Activated T-helper 9 cell treated with anti-CD3 and anti-CD28 coated beads, Interleukin-2, amount 50 U/mL, for 16 hours (primary cell): ENCODE measurements at regions not wholly inside any gene's neighbourhood (a gene's known extent, or its start where the extent isn't known, plus 50 kb on each side); places are given as distances from the start of the nearest gene placed in this dataset.

Experiments used
- DNase-seq: peaks from one replicate; pipeline ENCODE4 v3.0.0-alpha.2; 2020; ENCODE audit warnings: low read depth

DNA sequence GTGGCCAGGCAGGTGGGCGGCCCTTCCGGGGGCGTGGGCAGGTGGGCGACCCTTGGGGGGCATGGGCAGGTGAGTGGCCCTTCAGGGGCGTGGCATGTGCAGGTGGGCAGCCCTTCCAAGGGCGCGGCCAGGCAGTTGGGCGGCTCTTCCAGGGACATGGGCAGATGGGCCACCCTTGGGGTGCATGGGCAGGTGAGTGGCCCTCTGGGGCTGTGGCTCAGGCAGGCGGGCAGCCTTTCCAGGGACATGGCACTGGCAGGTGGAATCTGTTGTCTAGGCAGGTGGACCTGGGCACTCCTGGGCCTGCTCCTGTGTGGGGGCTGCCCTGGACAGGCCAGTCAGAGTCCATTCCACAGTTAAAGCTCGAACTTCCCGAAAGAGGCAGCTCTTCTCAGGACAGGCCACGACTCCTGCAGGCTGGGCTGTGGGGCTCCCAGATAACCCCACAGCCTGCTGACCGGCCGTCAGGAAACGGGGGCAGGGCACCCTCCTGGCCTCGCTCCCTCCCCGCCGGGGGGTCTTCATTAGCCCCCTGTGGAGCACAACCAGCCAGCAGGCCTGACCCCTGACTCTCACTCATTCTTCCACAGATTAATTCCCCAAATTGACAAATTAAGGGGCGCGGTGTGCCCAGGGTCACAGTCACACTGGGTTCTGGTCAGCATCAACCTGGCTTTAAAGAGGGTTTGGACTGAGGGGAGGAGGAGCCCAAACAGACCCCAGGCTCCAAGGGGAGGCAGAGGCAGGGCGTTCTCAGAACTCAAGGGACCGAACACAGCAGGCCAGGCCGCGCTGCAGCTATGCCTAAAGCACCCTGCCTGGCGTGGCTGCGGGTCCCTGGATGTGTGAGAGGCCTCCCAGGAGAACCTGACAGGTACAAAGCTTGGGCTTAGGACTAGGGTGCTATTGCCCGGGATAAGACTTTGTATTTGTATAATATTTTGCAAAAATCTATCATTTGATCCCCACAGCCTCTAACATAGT is 130.0 kb downstream of the DLL1 start:
- DNase-seq = no peak

DNA sequence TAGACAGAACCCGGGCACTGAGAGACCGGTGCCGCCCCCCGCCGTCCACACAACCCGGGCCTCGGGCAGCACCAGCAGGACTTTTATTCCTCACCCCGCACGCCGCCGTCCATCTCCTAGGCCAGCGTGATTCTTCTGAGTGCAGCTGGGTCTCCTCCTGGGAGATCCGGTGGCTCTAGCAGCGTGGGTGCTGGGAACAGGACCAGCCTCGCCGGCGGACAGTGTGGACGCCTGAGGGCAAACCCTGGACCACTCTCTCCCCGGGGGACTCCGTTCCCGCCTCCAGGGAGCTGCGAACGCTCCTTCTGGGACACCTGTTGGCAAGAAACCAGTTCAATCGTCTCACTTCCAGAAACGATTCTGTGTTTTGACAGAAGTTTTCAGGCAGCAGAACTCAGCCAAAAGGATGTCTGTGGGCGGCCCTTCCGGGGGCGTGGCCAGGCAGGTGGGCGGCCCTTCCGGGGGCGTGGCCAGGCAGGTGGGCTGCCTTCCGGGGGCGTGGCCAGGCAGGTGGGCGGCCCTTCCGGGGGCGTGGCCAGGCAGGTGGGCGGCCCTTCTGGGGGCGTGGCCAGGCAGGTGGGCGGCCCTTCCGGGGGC is 130.7 kb downstream of the DLL1 start:
- DNase-seq = no peak

DNA sequence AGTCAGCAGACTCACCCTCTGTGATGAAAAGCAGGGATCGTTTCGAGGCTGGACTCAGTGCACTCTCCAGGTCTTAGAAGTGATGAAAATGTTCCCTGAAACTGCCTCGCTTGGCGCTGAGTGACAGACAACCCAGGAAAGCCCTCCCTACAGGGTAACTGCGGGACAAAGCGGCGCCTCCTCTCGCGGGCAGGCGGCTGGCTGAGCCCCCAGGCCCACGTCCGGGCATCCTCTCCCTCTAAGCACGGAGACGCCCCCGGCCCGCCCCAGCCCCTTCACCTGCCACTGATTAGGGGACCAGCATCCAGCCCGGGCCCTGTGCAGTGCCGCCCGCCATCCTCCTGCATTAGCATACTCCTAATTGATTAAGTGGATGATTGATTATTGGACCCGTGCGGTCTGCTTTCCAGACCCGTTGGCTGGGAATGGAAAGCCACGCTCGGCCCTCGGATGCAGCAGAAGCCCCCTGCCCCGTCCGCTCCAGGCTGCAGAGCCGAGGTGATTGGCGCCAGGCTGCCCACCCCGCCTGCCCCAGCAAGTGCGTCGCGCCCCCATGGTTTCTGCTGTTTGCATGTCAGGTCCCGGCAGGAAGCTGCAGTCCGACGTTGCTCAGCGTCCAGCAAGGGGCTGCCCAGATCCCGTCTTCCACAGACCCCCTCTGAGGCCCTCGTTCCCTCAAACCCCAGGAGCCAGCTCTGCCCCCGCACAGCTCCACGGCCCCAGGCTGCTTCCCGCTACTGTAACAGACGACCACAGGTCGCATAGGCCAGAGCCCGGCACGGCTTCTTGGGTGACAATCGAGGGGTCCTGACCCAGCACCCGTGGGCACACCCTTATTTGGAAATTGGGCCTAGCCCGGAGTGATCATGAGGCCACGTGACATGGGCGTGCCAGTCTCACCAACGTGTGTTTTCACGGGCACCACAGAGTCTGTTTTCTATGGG is 131.6 kb downstream of the DLL1 start:
- DNase-seq = no peak

DNA sequence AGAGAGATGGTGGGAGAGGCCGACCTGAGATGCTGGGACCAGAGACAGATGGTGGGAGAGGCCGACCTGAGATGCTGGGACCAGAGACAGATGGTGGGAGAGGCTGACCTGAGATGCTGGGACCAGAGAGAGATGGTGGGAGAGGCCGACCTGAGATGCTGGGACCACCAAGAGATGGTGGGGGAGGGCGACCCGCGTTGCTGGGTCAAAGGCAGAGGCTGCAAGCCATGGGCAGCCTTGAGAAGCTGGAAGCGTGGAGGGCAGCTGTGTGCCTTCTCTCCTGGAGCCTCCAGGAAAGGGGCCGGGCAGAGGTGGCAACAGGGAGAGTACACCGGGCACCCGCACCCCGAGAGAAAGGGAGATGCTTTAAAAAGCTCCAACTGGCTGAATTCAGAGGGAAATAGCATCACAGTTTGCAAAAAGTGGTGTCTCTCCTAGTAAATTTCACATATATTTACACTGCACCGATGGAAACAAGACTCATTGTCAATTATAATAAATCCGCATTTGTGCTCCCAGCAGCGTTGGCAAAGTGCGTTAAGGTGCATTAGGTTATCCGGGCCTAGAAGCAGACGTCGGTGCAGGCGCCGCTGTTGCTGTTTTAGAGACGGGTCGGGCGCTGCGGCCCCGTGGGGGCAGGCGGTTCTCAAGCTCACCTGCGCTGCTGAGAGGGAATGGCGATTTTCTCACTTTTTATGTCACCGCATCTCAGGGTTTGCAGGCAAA is 132.4 kb downstream of the DLL1 start:
- DNase-seq = no peak

DNA sequence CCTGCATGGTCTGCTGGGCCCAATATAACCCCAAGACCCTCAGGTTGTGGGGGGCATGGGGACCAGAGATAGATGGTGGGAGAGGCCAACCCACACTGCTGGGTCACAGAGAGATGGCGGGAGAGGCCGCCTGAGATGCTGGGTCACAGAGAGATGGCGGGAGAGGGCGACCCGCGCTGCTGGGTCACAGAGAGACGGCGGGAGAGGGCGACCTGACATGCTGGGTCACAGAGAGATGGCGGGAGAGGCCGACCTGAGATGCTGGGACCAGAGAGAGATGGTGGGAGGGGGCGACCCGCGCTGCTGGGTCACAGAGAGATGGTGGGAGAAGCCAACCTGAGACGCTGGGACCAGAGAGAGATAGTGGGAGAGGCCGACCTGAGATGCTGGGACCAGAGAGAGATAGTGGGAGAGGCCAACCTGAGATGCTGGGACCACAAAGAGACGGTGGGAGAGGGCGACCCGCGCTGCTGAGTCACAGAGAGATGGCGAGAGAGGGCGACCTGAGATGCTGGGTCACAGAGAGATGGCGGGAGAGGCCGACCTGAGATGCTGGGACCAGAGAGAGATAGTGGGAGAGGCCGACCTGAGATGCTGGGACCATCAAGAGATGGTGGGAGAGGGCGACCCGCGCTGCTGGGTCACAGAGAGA is 133.2 kb downstream of the DLL1 start:
- DNase-seq = no peak

DNA sequence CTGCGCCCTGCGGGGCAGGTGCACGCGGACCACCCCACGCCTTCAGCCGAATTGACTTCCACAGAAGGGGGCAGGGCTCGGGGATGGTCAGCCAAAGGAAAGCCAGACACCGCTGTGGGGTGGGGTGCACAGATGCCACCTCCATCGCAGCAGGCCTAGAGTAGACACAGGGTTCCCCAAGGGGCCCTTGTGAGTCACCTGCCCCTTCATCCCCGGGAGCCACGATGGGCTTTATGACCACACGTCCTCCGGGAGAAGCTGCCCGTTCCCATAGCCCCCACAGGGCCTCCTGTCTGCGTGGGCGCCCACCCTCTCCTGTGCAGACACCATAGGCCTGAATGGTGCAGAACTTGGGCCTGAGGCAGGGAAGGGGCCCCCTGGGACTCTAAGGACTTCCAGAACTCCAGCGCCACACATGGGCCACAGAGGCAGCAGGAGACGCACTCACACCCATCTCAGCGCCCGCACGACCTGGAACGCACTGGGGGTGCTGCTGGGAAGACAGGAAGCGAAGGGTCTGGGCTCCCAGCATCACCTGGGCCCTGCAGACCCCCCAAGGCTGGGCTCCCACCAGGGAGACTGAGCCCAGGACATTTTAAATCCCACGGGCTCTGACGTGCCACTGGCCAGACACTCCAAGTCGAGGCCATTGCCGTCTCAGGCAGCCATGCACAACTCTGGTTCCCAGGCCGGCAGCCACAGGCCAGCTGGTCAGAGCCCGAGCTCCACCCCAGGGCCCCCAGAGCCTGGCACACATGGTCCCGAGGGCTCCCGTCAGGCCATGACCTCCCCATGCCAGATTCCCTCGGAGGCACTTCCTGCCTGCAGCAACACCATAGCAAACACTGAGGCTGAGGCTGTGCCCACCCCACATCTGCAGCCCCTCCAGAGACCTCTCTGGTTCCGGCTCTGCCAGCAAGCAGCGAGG is 134.2 kb downstream of the DLL1 start:
- DNase-seq = no peak

DNA sequence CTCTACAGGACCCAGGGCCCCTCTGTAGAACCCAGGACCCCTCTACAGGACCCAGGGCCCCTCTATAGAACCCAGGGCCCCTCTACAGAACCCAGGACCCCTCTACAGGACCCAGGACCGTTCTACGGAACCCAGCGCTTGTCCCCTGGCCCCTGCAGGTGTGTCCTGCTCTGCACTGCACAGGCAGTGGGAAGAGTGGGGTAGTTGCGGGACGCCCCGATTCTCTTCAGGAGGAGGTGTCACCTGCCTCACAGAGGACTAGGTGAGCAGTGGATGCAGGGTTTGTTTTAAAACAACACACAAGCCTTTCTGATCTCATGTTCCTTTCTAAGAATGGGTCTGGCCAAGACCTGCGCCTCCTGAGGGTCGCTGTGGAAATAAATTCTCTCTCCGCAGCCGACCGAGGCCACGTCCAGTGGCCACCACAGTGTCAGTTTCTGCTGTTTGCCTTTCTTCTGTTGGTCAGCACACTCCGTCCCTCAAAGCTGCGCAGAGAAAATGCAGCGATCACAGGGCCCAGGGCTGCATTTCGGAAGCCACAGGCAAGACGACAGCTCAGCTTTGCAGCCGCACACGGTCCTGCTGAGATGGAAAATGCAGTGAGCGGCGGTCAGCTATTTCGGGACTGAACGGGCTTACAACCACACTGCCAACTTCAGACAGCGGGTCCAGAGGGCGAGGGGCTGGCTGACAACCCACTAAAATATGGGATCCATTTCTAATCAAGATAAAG is 135.2 kb downstream of the DLL1 start:
- DNase-seq = no peak

DNA sequence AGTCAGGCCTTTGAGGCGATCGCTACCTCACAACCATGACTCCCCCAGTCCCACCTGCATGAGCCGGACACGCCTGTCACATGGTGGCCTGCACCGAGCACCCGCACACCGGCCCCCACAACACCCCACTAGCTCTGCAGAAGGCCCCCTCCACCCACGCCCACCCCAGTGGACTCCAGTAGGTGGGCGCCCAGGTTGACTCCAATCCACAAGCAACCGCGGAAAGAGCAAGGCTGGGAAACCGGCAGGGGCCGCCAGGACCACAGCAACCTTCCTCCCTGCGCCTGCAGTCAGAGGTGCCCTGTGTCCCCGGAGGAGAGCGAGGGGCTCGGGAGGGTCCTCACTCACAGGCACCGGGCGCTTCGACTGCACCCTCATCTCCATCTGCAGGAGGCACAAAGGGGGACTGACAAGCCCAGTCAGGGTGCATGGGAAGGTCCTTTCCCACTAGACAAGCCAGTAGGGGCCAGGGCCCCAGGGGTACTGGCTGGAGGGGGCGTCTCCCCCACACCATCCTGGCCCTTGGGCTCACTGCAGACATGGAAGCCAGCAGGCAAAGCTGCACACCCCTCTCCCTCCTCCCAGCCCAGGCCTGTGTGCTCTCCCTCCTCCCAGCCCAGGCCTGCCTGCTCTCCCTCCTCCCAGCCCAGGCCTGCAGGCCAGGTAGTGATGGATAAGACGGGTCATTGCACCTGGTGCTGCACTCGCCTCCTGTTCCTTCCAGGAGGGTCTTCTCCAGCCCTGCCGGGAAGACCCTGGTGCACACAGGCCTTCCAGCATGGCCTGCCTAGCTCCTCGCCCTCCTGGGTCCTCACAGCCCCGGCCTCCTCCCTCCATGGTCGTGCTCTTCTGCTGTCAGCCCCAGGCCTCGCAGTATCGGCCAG is 137.2 kb downstream of the DLL1 start:
- DNase-seq = no peak

DNA sequence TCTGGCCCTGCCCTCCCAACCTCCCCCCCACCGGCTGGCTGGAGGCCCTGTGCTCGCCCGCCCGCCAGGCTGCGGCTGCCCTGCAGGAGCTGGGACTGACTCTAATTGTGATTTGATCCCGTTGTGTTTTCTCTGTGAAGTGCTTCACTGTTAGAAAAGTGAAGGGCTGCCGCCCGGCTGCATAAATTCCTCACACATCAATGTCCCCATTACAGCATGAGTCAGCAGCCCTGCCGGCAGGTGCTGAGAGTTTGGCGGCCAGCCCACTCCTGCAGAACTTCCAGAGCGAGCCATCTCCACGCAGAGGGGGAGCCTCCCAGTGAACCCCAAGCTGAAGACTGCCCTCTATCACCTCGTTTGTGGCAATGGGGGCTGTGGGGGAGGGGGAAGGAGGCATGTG is 137.9 kb downstream of the DLL1 start:
- DNase-seq = no peak

DNA sequence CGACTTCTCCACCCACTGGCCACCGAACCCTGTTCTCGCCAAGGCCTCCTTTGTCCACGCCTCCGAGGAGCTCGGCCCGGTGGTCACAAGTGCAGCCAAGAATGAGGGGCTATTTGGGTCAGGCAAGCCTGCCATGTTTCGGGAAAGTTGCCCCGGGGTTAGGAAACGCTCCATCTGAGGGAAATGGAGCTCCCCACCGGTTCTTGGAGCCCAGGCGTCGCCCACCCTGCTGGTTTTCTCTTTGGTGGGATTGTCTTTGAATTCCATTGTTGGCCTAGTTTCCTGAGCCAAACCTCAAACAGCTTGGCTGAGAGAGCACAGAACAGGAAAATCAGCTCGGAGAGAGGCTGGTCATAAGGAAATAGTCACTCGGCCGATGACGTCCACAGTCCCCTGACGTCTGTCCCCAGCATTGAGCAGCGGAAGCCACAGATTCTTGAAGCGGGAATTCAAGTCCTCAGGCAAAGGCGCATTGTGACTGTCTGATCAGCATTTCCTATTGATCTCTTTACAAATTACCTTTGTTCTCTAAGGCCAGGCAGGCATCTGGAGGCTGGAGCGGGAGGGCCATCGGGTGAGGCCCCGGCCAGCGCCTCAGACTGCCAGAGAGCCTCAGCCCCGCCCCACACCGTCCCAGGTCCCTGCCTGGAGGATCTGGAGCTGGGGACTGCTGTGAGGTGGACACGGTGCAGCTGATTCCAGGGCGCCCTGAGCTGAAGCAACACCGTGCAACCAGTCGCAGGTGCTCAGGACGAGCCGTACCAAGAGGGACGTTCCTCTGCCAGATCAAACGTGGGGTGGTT is 138.6 kb downstream of the DLL1 start:
- DNase-seq = no peak

DNA sequence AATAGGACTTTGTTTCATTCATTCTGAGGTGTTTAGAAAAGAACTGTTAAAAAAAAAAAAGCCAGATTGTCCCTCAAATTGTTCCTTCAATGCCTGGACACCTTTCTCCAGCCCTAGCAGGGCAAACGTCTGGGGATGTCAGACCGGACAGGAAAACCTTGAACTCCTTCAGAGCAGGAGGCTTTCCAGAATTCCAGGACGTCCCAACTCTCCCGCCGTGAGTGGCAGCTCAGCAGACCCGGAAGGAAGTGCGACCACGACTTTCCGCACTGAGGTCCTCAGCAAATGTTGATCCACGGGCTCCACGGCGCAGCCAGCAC is 139.1 kb downstream of the DLL1 start:
- DNase-seq = no peak

DNA sequence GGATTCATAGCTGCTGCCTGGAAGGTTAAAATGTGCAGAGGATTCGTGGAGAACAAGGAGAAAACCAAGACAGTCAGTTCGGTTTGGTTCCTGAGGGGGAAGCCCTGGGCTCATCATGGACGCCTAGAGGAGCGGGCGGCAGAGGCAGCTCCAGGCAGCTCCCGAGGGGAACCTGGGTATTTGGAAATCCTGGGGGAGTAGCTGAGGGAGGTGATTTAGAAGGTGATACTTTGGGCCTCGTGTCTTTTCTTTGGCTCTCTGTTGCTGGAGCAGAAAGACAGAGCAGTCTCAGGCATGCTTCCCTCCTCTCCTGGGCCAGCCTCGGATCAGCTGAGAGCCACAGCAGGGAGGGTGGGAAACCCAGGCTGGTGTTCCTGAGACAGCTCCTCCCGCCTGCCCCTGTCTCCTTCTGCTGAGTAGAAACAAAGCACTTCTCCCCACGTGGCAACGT is 139.5 kb downstream of the DLL1 start:
- no peak for DNase-seq

DNA sequence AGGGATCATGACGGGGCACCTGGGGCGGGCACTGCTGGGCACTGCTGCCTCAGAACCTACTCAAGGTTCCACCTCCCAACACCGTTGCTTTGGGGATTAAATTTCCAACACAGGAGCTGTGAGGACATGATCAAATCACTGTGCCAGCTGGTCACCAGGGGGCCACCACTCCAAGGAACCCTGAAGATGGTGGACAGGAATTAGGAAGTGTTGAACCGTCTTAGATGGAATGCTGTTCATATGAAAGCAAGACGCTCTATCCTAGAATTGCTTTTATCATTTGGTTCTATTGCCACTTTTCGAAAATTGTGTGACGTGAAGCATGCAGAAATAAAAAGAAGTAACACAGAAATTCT is 140.3 kb downstream of the DLL1 start:
- DNase-seq = no peak

DNA sequence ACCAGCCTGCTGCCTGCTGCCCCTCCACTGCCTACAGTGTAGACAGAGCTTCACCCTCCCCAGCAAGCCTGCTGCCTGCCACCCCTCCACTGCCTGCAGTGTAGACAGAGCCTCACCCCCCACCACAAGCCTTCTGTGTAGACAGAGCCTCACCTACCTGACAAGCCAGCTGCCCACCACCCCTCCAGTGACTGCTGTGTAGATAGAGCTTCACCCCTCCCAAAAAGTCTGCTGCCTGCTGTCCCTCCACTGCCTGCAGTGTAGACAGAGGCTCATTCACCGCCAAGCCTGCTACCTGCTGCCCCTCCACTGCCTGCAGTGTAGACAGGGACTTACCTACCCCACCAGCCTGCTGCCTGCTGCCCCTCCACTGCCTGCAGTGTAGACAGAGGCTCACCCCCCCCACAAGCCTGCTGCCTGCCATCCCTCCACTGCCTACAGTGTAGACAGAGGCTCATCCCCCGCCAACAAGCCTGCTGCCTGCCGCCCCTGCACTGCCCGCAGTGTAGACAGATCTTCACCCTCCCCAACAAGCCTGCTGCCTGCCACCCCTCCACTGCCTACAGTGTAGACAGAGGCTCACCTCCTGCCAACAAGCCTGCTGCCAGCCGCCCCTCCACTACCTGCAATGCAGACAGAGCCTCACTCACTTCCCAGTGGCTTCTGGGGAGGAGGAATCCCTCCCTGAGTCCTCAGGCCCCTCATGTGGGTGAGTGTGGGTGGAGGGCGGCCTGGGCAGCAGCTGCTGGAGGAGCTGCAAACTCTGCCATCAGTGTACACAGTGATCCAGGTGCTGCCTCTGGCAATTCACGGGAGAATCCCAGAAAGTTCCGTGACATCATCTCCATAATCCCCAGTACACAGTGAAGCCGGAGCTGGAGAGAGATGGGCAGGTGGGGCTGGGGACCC is 140.9 kb downstream of the DLL1 start:
- DNase-seq = no peak

DNA sequence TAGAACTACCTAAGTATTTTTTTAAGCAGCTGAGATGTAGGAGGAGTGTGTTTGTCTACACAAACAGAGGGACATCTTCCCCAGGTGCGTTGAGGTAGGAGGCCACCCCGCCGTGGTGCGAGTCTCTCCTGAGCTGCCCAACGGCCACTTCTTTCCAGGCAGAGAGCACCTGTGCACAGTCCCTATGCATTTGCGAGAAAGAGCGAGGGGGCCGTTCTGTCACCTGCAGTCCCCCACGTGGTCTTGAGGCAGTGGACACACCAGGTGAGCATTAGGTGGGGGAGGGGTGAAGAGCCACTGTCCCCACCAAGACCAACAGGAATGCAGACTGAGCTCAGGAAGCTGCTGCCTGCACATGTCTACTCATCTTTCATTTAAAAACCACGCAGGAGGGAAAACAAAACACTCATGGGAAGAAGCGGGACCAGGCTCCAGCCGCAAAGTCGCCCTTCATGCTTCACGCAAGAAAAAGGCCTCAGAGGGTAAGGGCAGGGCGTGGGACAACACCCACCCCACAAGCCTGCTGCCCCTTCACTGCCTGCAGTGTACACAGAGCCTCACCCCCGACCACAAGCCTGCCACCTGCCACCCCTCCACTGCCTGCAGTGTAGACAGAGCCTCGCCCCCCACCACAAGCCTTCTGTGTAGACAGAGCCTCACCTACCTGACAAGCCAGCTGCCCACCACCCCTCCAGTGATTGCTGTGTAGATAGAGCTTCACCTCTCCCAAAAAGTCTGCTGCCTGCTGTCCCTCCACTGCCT is 142.0 kb downstream of the DLL1 start:
- no peak for DNase-seq
